Body of pancreas (tissue), 4 donors: ENCODE measurements at regions not wholly inside any gene's neighbourhood (a gene's known extent, or its start where the extent isn't known, plus 50 kb on each side); places are given as distances from the start of the nearest gene placed in this dataset.

Source experiments
- CTCF ChIP-seq, 7 experiments: fragments of 450-650 bp in 4 of 7; fragments of 200-600 bp in 3 of 7; sonication (generic) in 3 of 7; IDR thresholded peaks; one replicate each; pipeline ENCODE4 v1.5.1; 2016 to 2019; ENCODE audit warnings: antibody characterized with exemption in 7 of 7
- POLR2A ChIP-seq, 3 donors: fragments of 450-650 bp; IDR thresholded peaks; one replicate each; pipeline ENCODE4 v1.6.1; 2016; ENCODE audit warnings: antibody characterized with exemption in 3 of 3, mild to moderate bottlenecking in 2 of 3

GRCh38 chr16:73126525-73126853, 78.6 kb upstream of the ZFHX3 start:
- TF ChIP-seq POLR2A (IDR thresholded peaks at IDR 0.05) (no peak), CTCF (IDR thresholded peaks at IDR 0.05) (no peak)
